HCT116 (cell line): ENCODE measurements at regions not wholly inside any gene's neighbourhood (a gene's known extent, or its start where the extent isn't known, plus 50 kb on each side); places are given as distances from the start of the nearest gene placed in this dataset.

Source experiments
- ATAC-seq: fragments of 200-7000 bp; cut with Tn5 transposase; 2 replicates; pipeline ENCODE4 v1.9.1; 2020; ENCODE audit warnings: mild to moderate bottlenecking, moderate library complexity
- BruUV-seq: library from RNA; stranded (reverse); fragments of 400-500 nt; replicated peaks from 2 replicates; lab custom pipeline; 2021; lab: Mats Ljungman, UMichigan
- CTCF ChIA-PET: fragments of 300-600 bp; sonication (Branson Sonifier 250); formaldehyde crosslinking; loops from one replicate; lab custom pipeline; 2021; ENCODE audit warnings: antibody characterized with exemption; lab: Charles Lee
- POLR2A ChIA-PET: fragments of 300-600, 350-600 bp; sonication (Branson Sonifier 250); formaldehyde crosslinking; loops from one replicate; lab custom pipeline; 2021; ENCODE audit warnings: antibody characterized with exemption; lab: Charles Lee
- RAD21 ChIA-PET, 2 experiments: fragments of 300-600 bp; sonication (Branson Sonifier 250); formaldehyde crosslinking; loops; one replicate each; lab custom pipeline; 2023; ENCODE audit warnings: low total read pairs in 2 of 2; ENCODE audit not compliant: uncharacterized antibody in 2 of 2, unreplicated experiment in 2 of 2, low non-redundant PET in 1 of 2; lab: Charles Lee
- DNase-seq: peaks from one replicate; pipeline ENCODE4 v3.0.0-alpha.2; 2010; ENCODE audit warnings: low read depth, low spot score
- H2AFZ ChIP-seq: fragments of 200-600 bp; shearing (Covaris generic), sonication (generic); 2 replicates; pipeline ENCODE4 v1.6.1; 2017; ENCODE audit warnings: low read depth, mixed run types, mixed read lengths, antibody characterized with exemption, low read length; ENCODE audit not compliant: poor library complexity, severe bottlenecking
- H3K27ac ChIP-seq: 2 replicates; pipeline ENCODE4 v1.5.1; 2012; ENCODE audit warnings: low read depth, low read length
- H3K27me3 ChIP-seq: fragments of 200-600 bp; sonication (generic); 2 replicates; pipeline ENCODE4 v1.6.1; 2016; ENCODE audit warnings: mixed run types, low read length, mixed read lengths; ENCODE audit not compliant: insufficient read depth
- H3K36me3 ChIP-seq, 2 experiments: fragments of 200-500 bp in 1 of 2; fragments of 200-600 bp in 1 of 2; sonication (Bioruptor generic) in 1 of 2; sonication (generic) in 1 of 2; 2 replicates each; pipeline versions ENCODE4 v1.5.1 to v1.6.1; 2014 to 2016; ENCODE audit warnings: low read length in 2 of 2, inconsistent platforms in 1 of 2, mixed read lengths in 1 of 2, mixed run types in 1 of 2; ENCODE audit not compliant: insufficient read depth in 2 of 2, control insufficient read depth in 1 of 2
- H3K4me1 ChIP-seq, 2 experiments: fragments of 200-600 bp in 1 of 2; sonication (generic) in 1 of 2; 2 replicates each; pipeline versions ENCODE4 v1.5.1 to v1.6.1; 2012 to 2017; ENCODE audit warnings: low read length in 2 of 2, inconsistent platforms in 1 of 2, mild to moderate bottlenecking in 1 of 2, mixed read lengths in 1 of 2, mixed run types in 1 of 2, moderate library complexity in 1 of 2; ENCODE audit not compliant: insufficient read depth in 2 of 2, control insufficient read depth in 1 of 2
- H3K4me2 ChIP-seq: fragments of 200-600 bp; sonication (generic); 2 replicates; pipeline ENCODE4 v1.6.1; 2017; ENCODE audit warnings: mixed run types, low read length, mixed read lengths
- H3K4me3 ChIP-seq, 2 experiments: fragments of 200-600 bp in 1 of 2; sonication (generic) in 1 of 2; replicated peaks in 1 of 2; 2 replicates each; pipeline ENCODE4 v1.5.1; 2011 to 2016; ENCODE audit warnings: low read length in 2 of 2, control low read depth in 1 of 2, low read depth in 1 of 2, mild to moderate bottlenecking in 1 of 2, mixed read lengths in 1 of 2, mixed run types in 1 of 2
- H3K79me2 ChIP-seq: fragments of 200-600 bp; sonication (generic); 2 replicates; pipeline ENCODE4 v1.6.1; 2017; ENCODE audit warnings: mild to moderate bottlenecking, mixed run types, low read length, moderate library complexity, mixed read lengths; ENCODE audit not compliant: insufficient read depth
- H3K9ac ChIP-seq: fragments of 200-600 bp; sonication (generic); 2 replicates; pipeline ENCODE4 v1.6.1; 2016; ENCODE audit warnings: low read length, mixed read lengths
- H3K9me2 ChIP-seq: fragments of 200-600 bp; sonication (generic), shearing (Covaris generic); 2 replicates; pipeline ENCODE4 v1.6.1; 2017; ENCODE audit warnings: mixed run types, mild to moderate bottlenecking, moderate library complexity; ENCODE audit not compliant: insufficient read depth
- H3K9me3 ChIP-seq, 2 experiments: fragments of 200-500 bp in 1 of 2; fragments of 200-600 bp in 1 of 2; sonication (Bioruptor generic) in 1 of 2; sonication (generic) in 1 of 2; 2 replicates each; pipeline ENCODE4 v1.6.1; 2014 to 2017; ENCODE audit warnings: low read length in 2 of 2, mixed read lengths in 2 of 2, inconsistent platforms in 1 of 2, low read depth in 1 of 2, mild to moderate bottlenecking in 1 of 2, mixed run types in 1 of 2, moderate library complexity in 1 of 2; ENCODE audit not compliant: control insufficient read depth in 1 of 2, insufficient read depth in 1 of 2
- H4K20me1 ChIP-seq: fragments of 200-600 bp; sonication (generic), shearing (Covaris generic); 2 replicates; pipeline ENCODE4 v1.6.1; 2017; ENCODE audit warnings: mixed run types, mild to moderate bottlenecking, moderate library complexity; ENCODE audit not compliant: insufficient read depth
- CBX3 ChIP-seq: IDR thresholded peaks from 2 replicates; pipeline ENCODE4 v1.6.1; 2012; ENCODE audit warnings: low read depth
- CEBPB ChIP-seq: IDR thresholded peaks from 2 replicates; pipeline ENCODE4 v1.6.1; 2012; ENCODE audit warnings: low read depth
- EGR1 ChIP-seq: IDR thresholded peaks from 2 replicates; pipeline ENCODE4 v1.6.1; 2012; ENCODE audit warnings: low read depth
- EZH2phosphoT487 ChIP-seq: fragments of 200-600 bp; IDR thresholded peaks from 2 replicates; pipeline ENCODE4 v1.6.1; 2018; ENCODE audit warnings: antibody characterized with exemption, borderline replicate concordance
- FOSL1 ChIP-seq: IDR thresholded peaks from 2 replicates; pipeline ENCODE4 v1.6.1; 2012; ENCODE audit warnings: low read depth
- POLR2AphosphoS5 ChIP-seq: IDR thresholded peaks from 2 replicates; pipeline ENCODE4 v1.6.1; 2011; ENCODE audit warnings: mild to moderate bottlenecking, low read depth, low read length, moderate library complexity
- RAD21 ChIP-seq: IDR thresholded peaks from 2 replicates; pipeline ENCODE4 v1.6.1; 2012; ENCODE audit warnings: low read depth, mild to moderate bottlenecking
- TCF7L2 ChIP-seq: IDR thresholded peaks from 2 replicates; pipeline ENCODE4 v1.7.0; 2011; ENCODE audit warnings: borderline replicate concordance, inconsistent platforms; ENCODE audit not compliant: insufficient read depth, insufficient read length; ENCODE audit errors: extremely low read depth
- YY1 ChIP-seq: IDR thresholded peaks from 2 replicates; pipeline ENCODE4 v1.6.1; 2011; ENCODE audit warnings: low read length, low read depth, moderate library complexity, mild to moderate bottlenecking; ENCODE audit not compliant: insufficient replicate concordance; ENCODE audit errors: extremely low read depth
- ZFX ChIP-seq: fragments of 450-650 bp; IDR thresholded peaks from 2 replicates; pipeline ENCODE4 v1.6.1; 2017
- intact Hi-C: fragments of 100-400 bp; cut with micrococcal nuclease; formaldehyde crosslinking; loops from 2 replicates; pipeline ENCODE4 v1.10.0; 2022
- TF ChIP-seq, protein P1 (sequence below): IDR thresholded peaks from 2 replicates; pipeline ENCODE4 v1.6.1; 2012
- TF ChIP-seq, protein P2 (sequence below): IDR thresholded peaks from 2 replicates; pipeline ENCODE4 v1.6.1; 2012
- TF ChIP-seq, protein P3 (sequence below): IDR thresholded peaks from 2 replicates; pipeline ENCODE4 v1.6.1; 2011; ENCODE audit warnings: mild to moderate bottlenecking, low read length, moderate library complexity; ENCODE audit not compliant: insufficient replicate concordance; ENCODE audit errors: extremely low read depth
- TF ChIP-seq, protein P4 (sequence below), 3 experiments: fragments of 200-600 bp in 1 of 3; sonication (generic) in 1 of 3; IDR thresholded peaks in 2 of 3; conservative IDR thresholded peaks in 1 of 3; 2 replicates each; pipeline ENCODE4 v1.5.1; 2012 to 2017; ENCODE audit warnings: low read depth in 2 of 3, low read length in 2 of 3, antibody characterized with exemption in 1 of 3, borderline replicate concordance in 1 of 3, control low read depth in 1 of 3, mild to moderate bottlenecking in 1 of 3, mixed read lengths in 1 of 3, mixed run types in 1 of 3, moderate library complexity in 1 of 3; ENCODE audit not compliant: insufficient read depth in 1 of 3

DNA sequence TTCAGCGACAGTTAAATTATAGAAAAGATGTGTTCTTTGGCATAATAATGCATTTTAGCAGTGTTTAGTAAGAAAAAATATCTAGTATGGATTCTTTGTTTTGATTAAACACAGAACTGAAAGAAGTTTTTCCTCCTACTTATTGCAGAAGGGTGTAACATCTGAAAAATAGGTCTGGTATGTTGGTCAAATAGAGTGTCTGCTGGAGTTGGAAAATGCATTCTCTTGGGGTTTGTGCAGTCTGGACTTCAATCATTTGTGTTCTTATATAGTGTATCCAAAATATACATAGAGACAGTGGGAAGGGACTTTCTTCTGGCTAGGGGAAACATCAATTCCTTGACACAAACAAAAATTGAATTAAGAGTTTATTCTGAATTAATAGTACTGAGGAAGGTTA lies 132.4 kb upstream of the MAN1A1 start:
- Histone ChIP-seq H3K4me3 (no peak overlapping the region), H3K9me3 (no peaks in the 10 kb centered on the region), H3K9ac (no peak overlapping the region), H3K4me1 (peaks cover 17 to 21% of the 10 kb centered on the region in 2 experiments), H3K27ac (no peak overlapping the region), H3K4me2 (no peak overlapping the region), H3K9me2 (no peaks in the 10 kb centered on the region), H4K20me1 (no peaks in the 10 kb centered on the region), H2AFZ (no peak overlapping the region), H3K79me2 (no peaks in the 10 kb centered on the region), H3K27me3 (no peaks in the 10 kb centered on the region), H3K36me3 (no peaks in the 10 kb centered on the region)
- CTCF ChIA-PET, result no interaction called here
- intact Hi-C loops, result no loop called here
- ATAC-seq (no peak), DNase-seq (no peak)
- TF ChIP-seq EZH2phosphoT487 (no peak), POLR2AphosphoS5 (no peak), FOSL1 (no peak), ZFX (no peak)
- TF ChIP-seq, protein P1, sequence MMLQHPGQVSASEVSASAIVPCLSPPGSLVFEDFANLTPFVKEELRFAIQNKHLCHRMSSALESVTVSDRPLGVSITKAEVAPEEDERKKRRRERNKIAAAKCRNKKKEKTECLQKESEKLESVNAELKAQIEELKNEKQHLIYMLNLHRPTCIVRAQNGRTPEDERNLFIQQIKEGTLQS, result no peak
- RAD21 ChIA-PET, result no interaction called here
- POLR2A ChIA-PET, result no interaction called here
- BruUV-seq, result no TSS peak

DNA sequence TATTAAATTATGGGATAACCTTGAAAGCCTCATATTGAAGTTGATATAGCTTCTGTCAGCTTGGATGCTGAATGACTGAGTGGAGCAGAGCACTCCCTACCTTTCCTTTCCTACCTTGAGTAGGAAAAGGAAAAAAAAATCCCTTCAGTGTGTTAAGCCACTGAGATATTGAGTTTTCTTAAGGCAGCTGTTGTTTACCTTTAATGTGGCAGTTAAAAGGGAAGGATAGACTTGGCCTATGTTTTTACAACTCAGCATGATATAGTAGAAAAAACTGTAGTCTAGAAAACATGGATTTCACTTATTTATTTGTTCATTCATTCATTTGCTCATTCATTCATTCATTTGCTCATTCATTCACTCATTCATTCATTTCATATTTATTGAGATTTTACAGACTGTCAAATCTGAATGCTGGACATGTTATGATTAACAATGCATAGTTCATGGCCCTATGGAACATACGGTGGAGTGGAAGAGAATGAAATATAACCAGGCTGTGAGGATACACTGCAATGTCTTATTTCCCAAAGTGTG lies 131.5 kb upstream of the MAN1A1 start:
- Histone ChIP-seq H3K4me3 (no peak overlapping the region), H4K20me1 (no peaks in the 10 kb centered on the region), H3K9me3 (no peaks in the 10 kb centered on the region), H3K4me1 (peaks cover 17 to 21% of the 10 kb centered on the region in 2 experiments), H3K27me3 (no peaks in the 10 kb centered on the region), H3K79me2 (no peaks in the 10 kb centered on the region), H2AFZ (no peak overlapping the region), H3K36me3 (no peaks in the 10 kb centered on the region), H3K9ac (no peak overlapping the region), H3K27ac (no peak overlapping the region), H3K4me2 (no peak overlapping the region), H3K9me2 (no peaks in the 10 kb centered on the region)
- RAD21 ChIA-PET, result no interaction called here
- ATAC-seq (no peak), DNase-seq (no peak)
- intact Hi-C loops, result no loop called here
- no TSS peak for BruUV-seq
- POLR2A ChIA-PET, result no interaction called here
- CTCF ChIA-PET, result no interaction called here
- no peak for TF ChIP-seq YY1
- TF ChIP-seq, protein P2, sequence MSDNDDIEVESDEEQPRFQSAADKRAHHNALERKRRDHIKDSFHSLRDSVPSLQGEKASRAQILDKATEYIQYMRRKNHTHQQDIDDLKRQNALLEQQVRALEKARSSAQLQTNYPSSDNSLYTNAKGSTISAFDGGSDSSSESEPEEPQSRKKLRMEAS, result no peak
- no peak for TF ChIP-seq CEBPB
- TF ChIP-seq, protein P3, sequence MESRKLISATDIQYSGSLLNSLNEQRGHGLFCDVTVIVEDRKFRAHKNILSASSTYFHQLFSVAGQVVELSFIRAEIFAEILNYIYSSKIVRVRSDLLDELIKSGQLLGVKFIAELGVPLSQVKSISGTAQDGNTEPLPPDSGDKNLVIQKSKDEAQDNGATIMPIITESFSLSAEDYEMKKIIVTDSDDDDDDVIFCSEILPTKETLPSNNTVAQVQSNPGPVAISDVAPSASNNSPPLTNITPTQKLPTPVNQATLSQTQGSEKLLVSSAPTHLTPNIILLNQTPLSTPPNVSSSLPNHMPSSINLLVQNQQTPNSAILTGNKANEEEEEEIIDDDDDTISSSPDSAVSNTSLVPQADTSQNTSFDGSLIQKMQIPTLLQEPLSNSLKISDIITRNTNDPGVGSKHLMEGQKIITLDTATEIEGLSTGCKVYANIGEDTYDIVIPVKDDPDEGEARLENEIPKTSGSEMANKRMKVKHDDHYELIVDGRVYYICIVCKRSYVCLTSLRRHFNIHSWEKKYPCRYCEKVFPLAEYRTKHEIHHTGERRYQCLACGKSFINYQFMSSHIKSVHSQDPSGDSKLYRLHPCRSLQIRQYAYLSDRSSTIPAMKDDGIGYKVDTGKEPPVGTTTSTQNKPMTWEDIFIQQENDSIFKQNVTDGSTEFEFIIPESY, result no peak
- no peak for TF ChIP-seq RAD21
- TF ChIP-seq CBX3, result no peak
- TF ChIP-seq, protein P1, result no peak
- TF ChIP-seq EGR1, result no peak
- TF ChIP-seq, protein P4, sequence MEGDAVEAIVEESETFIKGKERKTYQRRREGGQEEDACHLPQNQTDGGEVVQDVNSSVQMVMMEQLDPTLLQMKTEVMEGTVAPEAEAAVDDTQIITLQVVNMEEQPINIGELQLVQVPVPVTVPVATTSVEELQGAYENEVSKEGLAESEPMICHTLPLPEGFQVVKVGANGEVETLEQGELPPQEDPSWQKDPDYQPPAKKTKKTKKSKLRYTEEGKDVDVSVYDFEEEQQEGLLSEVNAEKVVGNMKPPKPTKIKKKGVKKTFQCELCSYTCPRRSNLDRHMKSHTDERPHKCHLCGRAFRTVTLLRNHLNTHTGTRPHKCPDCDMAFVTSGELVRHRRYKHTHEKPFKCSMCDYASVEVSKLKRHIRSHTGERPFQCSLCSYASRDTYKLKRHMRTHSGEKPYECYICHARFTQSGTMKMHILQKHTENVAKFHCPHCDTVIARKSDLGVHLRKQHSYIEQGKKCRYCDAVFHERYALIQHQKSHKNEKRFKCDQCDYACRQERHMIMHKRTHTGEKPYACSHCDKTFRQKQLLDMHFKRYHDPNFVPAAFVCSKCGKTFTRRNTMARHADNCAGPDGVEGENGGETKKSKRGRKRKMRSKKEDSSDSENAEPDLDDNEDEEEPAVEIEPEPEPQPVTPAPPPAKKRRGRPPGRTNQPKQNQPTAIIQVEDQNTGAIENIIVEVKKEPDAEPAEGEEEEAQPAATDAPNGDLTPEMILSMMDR (IDR thresholded peaks at IDR 0.05 in 2 of 3, conservative IDR thresholded peaks at IDR 0.05 in 1 of 3; ENCODE audit: borderline replicate concordance in 1 of 3, insufficient read depth in 1 of 3, low read depth in 2 of 3, low read length in 2 of 3), result no peak
- TF ChIP-seq TCF7L2, result no peak
